Activated CD4-positive, alpha-beta T cell treated with anti-CD3 and anti-CD28 coated beads, Interleukin-2, amount 10 ng/mL, durations not matched to agents 7 days and 5 days (primary cell): ENCODE measurements at regions not wholly inside any gene's neighbourhood (a gene's known extent, or its start where the extent isn't known, plus 50 kb on each side); places are given as distances from the start of the nearest gene placed in this dataset.
"Not testable (repeated sequence)": the region's sequence is repeated elsewhere in the genome, so short reads cannot be mapped to it uniquely, and the experiment has no call there.

ENCODE experiments used
- CTCF ChIA-PET: fragments of 350-600 bp; sonication (Branson Sonifier 250); formaldehyde crosslinking; loops from one replicate; lab custom pipeline; 2021; ENCODE audit warnings: antibody characterized with exemption; lab: Charles Lee
- POLR2A ChIA-PET: fragments of 350-600 bp; sonication (Branson Sonifier 250); formaldehyde crosslinking; loops from one replicate; lab custom pipeline; 2021; ENCODE audit warnings: antibody characterized with exemption; lab: Charles Lee
- DNase-seq: peaks from one replicate; pipeline ENCODE4 v3.0.0-alpha.2; 2020
- H3K27ac Mint-ChIP-seq: one replicate; pipeline ENCODE4 v1.8.0; 2021; ENCODE audit warnings: mild to moderate bottlenecking, moderate library complexity, mixed read lengths
- H3K27me3 Mint-ChIP-seq: one replicate; pipeline ENCODE4 v1.8.0; 2021; ENCODE audit warnings: mixed read lengths
- H3K36me3 Mint-ChIP-seq: one replicate; pipeline ENCODE4 v1.8.0; 2021; ENCODE audit warnings: low read depth, mixed read lengths
- H3K4me1 Mint-ChIP-seq: one replicate; pipeline ENCODE4 v1.8.0; 2021; ENCODE audit warnings: mixed read lengths
- H3K4me3 Mint-ChIP-seq: one replicate; pipeline ENCODE4 v1.8.0; 2021; ENCODE audit warnings: mild to moderate bottlenecking, moderate library complexity, mixed read lengths
- H3K9me3 Mint-ChIP-seq: one replicate; pipeline ENCODE4 v1.8.0; 2021; ENCODE audit warnings: mixed read lengths

GRCh38 chr1:83271834-83272233 is 727.1 kb downstream of the TTLL7 start:
- H3K27me3 Mint-ChIP-seq, H3K36me3 Mint-ChIP-seq, H3K27ac Mint-ChIP-seq, POLR2A ChIA-PET, CTCF ChIA-PET, H3K4me3 Mint-ChIP-seq, H3K4me1 Mint-ChIP-seq, DNase-seq, H3K9me3 Mint-ChIP-seq: not testable (repeated sequence)

- H3K4me1 Mint-ChIP-seq, H3K4me3 Mint-ChIP-seq, H3K9me3 Mint-ChIP-seq, POLR2A ChIA-PET, DNase-seq, CTCF ChIA-PET, H3K27me3 Mint-ChIP-seq, H3K36me3 Mint-ChIP-seq, H3K27ac Mint-ChIP-seq: not testable (repeated sequence)
Observed at GRCh38 chr1:83270801-83271200, 728.1 kb downstream of the TTLL7 start.

DNA sequence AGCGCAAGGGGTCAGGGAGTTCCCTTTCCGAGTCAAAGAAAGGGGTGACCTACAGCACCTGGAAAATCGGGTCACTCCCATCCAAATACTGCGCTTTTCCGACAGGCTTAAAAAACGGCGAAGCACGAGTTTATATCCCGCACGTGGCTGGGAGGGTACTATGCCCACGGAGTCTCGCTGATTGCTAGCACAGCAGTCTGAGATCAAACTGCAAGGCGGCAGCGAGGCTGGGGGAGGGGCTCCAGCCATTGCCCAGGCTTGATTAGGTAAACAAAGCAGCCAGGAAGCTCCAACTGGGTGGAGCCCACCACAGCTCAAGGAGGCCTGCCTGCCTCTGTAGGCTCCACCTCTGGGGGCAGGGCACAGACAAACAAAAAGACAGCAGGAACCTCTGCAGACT is 735.1 kb downstream of the TTLL7 start:
- DNase-seq, H3K9me3 Mint-ChIP-seq, H3K4me1 Mint-ChIP-seq, H3K36me3 Mint-ChIP-seq, H3K27me3 Mint-ChIP-seq, H3K27ac Mint-ChIP-seq, POLR2A ChIA-PET, CTCF ChIA-PET, H3K4me3 Mint-ChIP-seq: not testable (repeated sequence)

DNA sequence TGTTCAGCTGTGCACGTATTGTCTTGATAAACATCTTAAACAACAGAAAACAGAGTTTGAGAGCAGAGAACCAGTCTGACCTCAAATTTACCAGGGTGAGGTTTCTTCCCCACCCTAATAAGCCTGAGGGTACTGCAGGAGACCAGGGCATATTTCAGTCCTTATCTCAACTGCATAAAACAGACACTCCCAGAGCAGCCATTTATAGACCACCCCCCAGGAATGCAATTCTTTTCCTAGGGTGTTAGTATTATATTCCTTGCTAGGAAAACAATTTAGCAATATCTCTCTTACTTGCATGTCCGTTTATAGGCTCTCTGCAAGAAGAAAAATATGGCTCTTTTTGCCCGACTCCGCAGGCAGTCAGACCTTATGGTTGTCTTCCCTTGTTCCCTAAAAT is 747.2 kb downstream of the TTLL7 start:
- H3K27ac Mint-ChIP-seq, DNase-seq, H3K27me3 Mint-ChIP-seq, H3K36me3 Mint-ChIP-seq, POLR2A ChIA-PET, H3K4me1 Mint-ChIP-seq, CTCF ChIA-PET, H3K4me3 Mint-ChIP-seq: not testable (repeated sequence)
- H3K9me3 Mint-ChIP-seq, result peaks cover 12% of the 10 kb centered on the region

- H3K36me3 Mint-ChIP-seq, H3K9me3 Mint-ChIP-seq, H3K4me1 Mint-ChIP-seq, CTCF ChIA-PET, H3K27me3 Mint-ChIP-seq, POLR2A ChIA-PET, H3K4me3 Mint-ChIP-seq, H3K27ac Mint-ChIP-seq, DNase-seq: not testable (repeated sequence)
Observed at GRCh38 chr1:83246780-83247179, 752.2 kb downstream of the TTLL7 start.

GRCh38 chr1:83244832-83245231 is 754.1 kb downstream of the TTLL7 start:
- H3K4me3 Mint-ChIP-seq, POLR2A ChIA-PET, H3K27ac Mint-ChIP-seq, DNase-seq, H3K4me1 Mint-ChIP-seq, CTCF ChIA-PET, H3K9me3 Mint-ChIP-seq, H3K27me3 Mint-ChIP-seq, H3K36me3 Mint-ChIP-seq: not testable (repeated sequence)

DNA sequence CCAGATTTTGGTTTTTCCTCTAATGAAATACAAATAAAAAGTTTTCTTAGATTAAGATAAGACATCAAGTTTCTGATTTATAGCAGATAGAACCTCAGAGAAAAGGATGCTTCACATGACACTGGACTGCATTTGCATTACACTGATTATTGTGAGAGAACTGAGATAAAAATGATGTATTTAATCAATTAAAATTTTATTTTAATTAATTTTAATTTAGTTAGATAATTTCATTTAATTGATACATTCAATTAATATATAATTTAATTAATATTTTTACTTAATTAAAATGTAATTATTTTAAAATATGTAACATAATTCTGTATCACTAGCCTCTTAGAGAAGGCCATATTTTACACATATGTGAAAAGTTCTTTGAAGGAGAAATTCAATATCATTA is 759.4 kb downstream of the TTLL7 start:
- H3K27me3 Mint-ChIP-seq, H3K4me1 Mint-ChIP-seq, H3K27ac Mint-ChIP-seq, POLR2A ChIA-PET, H3K4me3 Mint-ChIP-seq, H3K9me3 Mint-ChIP-seq, CTCF ChIA-PET, H3K36me3 Mint-ChIP-seq, DNase-seq: not testable (repeated sequence)

GRCh38 chr1:83238654-83239053 is 760.3 kb downstream of the TTLL7 start:
- H3K27me3 Mint-ChIP-seq, H3K36me3 Mint-ChIP-seq, H3K27ac Mint-ChIP-seq, DNase-seq, H3K4me3 Mint-ChIP-seq, H3K4me1 Mint-ChIP-seq, H3K9me3 Mint-ChIP-seq, CTCF ChIA-PET, POLR2A ChIA-PET: not testable (repeated sequence)

DNA sequence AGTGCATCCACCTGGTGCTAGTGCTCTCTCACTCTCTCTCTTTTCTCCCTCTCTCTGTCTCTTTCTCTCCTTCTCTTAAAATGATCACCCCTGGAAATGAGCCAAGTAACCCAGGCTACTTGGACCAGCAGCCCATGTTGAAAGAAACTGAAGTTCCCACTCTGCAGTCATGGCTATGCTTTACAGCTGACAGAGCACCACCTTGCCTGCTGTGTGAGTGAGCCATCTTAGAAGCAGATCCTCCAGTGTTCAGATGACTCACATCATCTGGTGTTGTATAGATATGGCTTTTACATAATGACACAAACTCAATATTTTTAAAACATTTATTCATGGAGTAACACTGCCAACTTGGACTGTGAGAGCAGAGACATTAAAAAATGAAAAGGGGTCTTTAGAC is 779.1 kb downstream of the TTLL7 start:
- DNase-seq, H3K9me3 Mint-ChIP-seq, CTCF ChIA-PET, POLR2A ChIA-PET, H3K36me3 Mint-ChIP-seq, H3K4me3 Mint-ChIP-seq, H3K27ac Mint-ChIP-seq, H3K4me1 Mint-ChIP-seq, H3K27me3 Mint-ChIP-seq: not testable (repeated sequence)

GRCh38 chr1:83218036-83218716 is 780.8 kb downstream of the TTLL7 start:
- H3K36me3 Mint-ChIP-seq, POLR2A ChIA-PET, H3K27me3 Mint-ChIP-seq, DNase-seq, CTCF ChIA-PET, H3K9me3 Mint-ChIP-seq, H3K4me1 Mint-ChIP-seq, H3K27ac Mint-ChIP-seq, H3K4me3 Mint-ChIP-seq: not testable (repeated sequence)

DNA sequence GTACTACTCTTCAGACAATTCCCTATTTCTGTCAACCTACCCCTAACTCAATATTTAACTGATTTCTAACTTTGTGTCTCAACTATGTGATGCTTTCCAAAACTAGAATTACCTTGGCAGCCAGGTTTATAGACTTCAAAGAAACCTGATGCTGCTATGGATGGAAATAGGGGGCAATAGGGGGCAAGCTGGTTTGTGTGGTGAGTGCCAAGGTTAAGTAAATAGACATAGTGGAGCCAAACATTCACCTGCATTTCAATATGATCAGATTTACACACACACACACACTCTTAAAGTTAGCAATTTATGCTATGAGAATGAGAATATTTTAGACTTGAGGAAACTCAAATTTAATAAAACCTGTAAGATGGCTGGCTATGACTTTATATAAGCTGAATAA is 784.6 kb downstream of the TTLL7 start:
- H3K27ac Mint-ChIP-seq, H3K4me1 Mint-ChIP-seq, H3K27me3 Mint-ChIP-seq, H3K9me3 Mint-ChIP-seq, H3K4me3 Mint-ChIP-seq, POLR2A ChIA-PET, DNase-seq, H3K36me3 Mint-ChIP-seq, CTCF ChIA-PET: not testable (repeated sequence)

DNA sequence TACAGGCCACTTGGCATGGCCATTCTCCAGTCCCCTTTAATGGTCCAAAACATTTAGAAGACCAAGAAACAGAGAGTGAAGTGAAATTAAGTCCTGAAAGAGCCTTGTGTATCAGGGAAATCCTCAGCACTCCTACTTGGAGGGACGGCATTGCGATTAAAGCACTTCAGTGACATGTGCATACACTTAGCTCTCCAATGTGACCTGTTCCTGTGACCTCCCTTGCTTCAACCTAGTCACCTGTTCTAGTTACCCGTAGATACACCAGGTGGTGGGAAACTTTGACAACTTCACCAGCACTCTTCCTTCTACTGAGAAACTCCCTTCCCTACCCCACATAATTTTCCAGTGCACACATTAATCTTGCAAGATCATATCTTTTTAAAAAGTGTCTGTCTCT is 785.3 kb downstream of the TTLL7 start:
- not testable (repeated sequence) for H3K9me3 Mint-ChIP-seq, H3K27me3 Mint-ChIP-seq

GRCh38 chr1:83212033-83212432 is 786.9 kb downstream of the TTLL7 start:
- H3K27me3 Mint-ChIP-seq, POLR2A ChIA-PET, H3K4me3 Mint-ChIP-seq, DNase-seq, H3K27ac Mint-ChIP-seq, CTCF ChIA-PET, H3K9me3 Mint-ChIP-seq, H3K4me1 Mint-ChIP-seq, H3K36me3 Mint-ChIP-seq: not testable (repeated sequence)

More for the DNA sequence above, 785.3 kb downstream of the TTLL7 start:
- POLR2A ChIA-PET, DNase-seq, H3K36me3 Mint-ChIP-seq, CTCF ChIA-PET, H3K27ac Mint-ChIP-seq, H3K4me3 Mint-ChIP-seq, H3K4me1 Mint-ChIP-seq: not testable (repeated sequence)

- H3K4me1 Mint-ChIP-seq, POLR2A ChIA-PET, H3K27ac Mint-ChIP-seq, CTCF ChIA-PET, H3K27me3 Mint-ChIP-seq, H3K9me3 Mint-ChIP-seq, H3K36me3 Mint-ChIP-seq, DNase-seq, H3K4me3 Mint-ChIP-seq: not testable (repeated sequence)
Observed at GRCh38 chr1:83208540-83208939, 790.4 kb downstream of the TTLL7 start.
